Naive B cell (primary cell): ENCODE measurements at regions not wholly inside any gene's neighbourhood (a gene's known extent, or its start where the extent isn't known, plus 50 kb on each side); places are given as distances from the start of the nearest gene placed in this dataset.
"Not testable (repeated sequence)": the region's sequence is repeated elsewhere in the genome, so short reads cannot be mapped to it uniquely, and the experiment has no call there.

Source experiments
- ATAC-seq, 2 donors: fragments of 150-1000 bp; cut with Tn5 transposase; 2 replicates each; pipeline ENCODE4 v1.10.0; 2021; ENCODE audit warnings: low read depth in 2 of 2, mild to moderate bottlenecking in 2 of 2, moderate library complexity in 2 of 2
- DNase-seq: peaks from one replicate; pipeline ENCODE4 v3.0.0; 2022
- H3K27ac Mint-ChIP-seq, 6 donors: one replicate each; pipeline ENCODE4 v1.8.0; 2020 to 2022; ENCODE audit warnings: mild to moderate bottlenecking in 6 of 6, mixed read lengths in 6 of 6, moderate library complexity in 5 of 6, inconsistent platforms in 2 of 6
- H3K27me3 Mint-ChIP-seq, 3 donors: one replicate each; pipeline ENCODE4 v1.8.0; 2021 to 2022; ENCODE audit warnings: mixed read lengths in 3 of 3, mild to moderate bottlenecking in 1 of 3
- H3K36me3 Mint-ChIP-seq, 2 donors: one replicate each; pipeline ENCODE4 v1.8.0; 2020 to 2022; ENCODE audit warnings: mixed read lengths in 2 of 2, inconsistent platforms in 1 of 2, mild to moderate bottlenecking in 1 of 2
- H3K4me1 Mint-ChIP-seq, 3 donors: one replicate each; pipeline ENCODE4 v1.8.0; 2020 to 2022; ENCODE audit warnings: mixed read lengths in 3 of 3, inconsistent platforms in 1 of 3, mild to moderate bottlenecking in 1 of 3, moderate library complexity in 1 of 3
- H3K4me3 Mint-ChIP-seq, 8 donors: one replicate each; pipeline ENCODE4 v1.8.0; 2020 to 2022; ENCODE audit warnings: mild to moderate bottlenecking in 8 of 8, mixed read lengths in 8 of 8, moderate library complexity in 8 of 8, inconsistent platforms in 2 of 8
- H3K9me3 Mint-ChIP-seq, 7 donors: one replicate each; pipeline ENCODE4 v1.8.0; 2020 to 2022; ENCODE audit warnings: mixed read lengths in 7 of 7, mild to moderate bottlenecking in 5 of 7, inconsistent platforms in 2 of 7, moderate library complexity in 1 of 7

DNA sequence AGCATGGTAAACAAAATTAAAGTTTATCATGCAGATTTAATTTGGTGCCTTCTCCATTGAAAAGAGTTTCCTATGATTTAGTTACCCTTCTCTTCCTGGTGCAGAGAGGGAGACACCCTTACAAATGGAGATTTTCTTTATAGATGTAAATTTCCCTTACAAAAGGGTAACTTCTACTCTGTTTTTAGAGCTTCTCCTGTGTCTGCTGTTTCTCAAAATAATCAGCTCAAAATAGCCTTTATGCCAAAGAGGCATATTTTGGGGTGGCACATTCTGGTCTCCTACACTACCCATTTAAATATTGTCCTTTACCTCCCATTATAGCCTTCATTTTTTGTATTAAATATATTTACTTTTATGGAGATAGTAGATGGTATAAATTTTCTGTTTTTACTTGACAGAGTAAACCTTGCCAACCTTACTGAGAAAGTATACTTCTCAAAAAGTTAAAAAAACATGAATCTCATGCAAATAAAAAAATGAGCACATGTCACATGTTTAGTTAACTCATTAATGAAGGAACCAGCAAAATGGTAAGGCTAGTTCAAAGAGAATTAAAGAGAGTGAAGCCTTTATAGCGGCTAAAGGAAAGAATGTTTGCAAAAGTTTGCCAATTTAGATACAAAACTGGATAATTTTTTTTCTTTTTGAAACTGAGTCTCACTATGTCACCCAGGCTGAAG is 83.3 kb upstream of the MSH6 start:
- Mint-ChIP-seq H3K36me3 (no peaks in the 10 kb centered on the region), H3K9me3 (peaks cover 0 to 5% (median 0%) of the 10 kb centered on the region in 7 donors), H3K4me3 (no peak overlapping the region), H3K27ac (peak overlapping the region in 2 of 6 donors; percentile 44 to 66), H3K27me3 (no peaks in the 10 kb centered on the region), H3K4me1 (peaks cover 32 to 62% (median 49%) of the 10 kb centered on the region in 3 donors)
- no peak for ATAC-seq
- no peak for DNase-seq

DNA sequence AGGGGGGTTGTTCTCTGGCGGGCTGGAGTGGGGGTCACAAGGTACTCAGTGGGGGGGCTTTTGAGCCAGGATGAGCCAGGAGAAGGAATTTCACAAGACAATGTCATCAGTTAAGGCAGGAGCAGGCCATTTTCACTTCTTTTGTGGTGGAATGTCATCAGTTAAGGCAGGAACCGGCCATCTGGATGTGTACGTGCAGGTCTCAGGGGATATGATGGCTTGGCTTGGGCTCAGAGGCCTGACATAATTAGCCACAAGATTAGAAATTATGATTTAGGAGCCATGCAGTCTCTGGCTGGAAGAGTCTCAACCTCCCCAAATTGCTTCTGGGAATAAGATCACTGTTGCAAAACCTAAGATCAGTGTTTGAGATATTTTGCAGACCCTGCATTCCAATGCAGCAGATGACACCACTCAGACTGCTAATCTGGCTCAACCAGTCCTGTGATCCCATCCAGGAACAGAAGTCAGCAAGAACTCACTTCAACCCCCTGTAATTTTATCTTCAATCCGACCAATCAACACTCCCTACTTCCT is 84.4 kb upstream of the MSH6 start:
- Mint-ChIP-seq H3K27ac (peak overlapping the region in 3 of 6 donors; percentile 67 to 86 (median 79)), H3K4me1 (peaks cover 34 to 68% (median 56%) of the 10 kb centered on the region in 3 donors), H3K4me3 (peak overlapping the region in 2 of 8 donors; percentile 3 to 67)
- not testable (repeated sequence) for H3K27me3 Mint-ChIP-seq, ATAC-seq, H3K9me3 Mint-ChIP-seq, DNase-seq, H3K36me3 Mint-ChIP-seq

DNA sequence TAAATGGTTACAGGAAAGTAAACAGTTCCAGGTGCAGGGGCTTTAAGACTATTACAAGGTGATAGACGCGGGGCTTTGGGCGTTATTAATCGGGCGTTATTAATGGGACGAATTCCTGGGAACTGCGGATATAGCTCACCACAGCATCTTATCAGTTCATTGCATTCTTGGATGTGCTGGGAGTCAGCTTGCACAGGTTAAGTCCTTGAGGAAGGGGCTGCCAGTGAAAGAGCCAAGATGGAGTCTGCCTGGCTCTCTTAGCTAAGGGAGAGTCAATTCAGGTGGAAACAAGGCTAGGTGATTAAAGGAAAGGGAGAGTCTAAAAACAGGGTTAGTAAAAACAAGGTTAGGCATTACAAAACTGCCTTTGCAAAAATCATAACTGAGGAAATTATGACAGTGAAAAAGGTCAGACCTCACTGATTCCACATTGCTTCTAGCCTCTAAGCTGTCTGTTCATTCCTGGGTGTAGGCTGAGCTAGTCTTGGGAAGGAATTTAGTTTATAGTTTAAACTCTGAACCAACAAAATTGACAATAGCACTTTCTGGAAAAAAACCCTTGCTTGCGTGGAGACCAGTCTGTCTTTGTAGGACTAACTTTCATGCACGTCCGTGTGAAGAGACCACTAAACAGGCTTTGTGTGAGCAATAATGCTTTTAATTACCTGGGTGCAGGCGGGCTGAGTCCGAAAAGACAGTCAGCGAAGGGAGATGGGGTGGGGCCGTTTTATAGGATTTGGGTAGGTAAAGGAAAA is 85.1 kb upstream of the MSH6 start:
- H3K36me3 Mint-ChIP-seq, ATAC-seq, H3K27me3 Mint-ChIP-seq, H3K9me3 Mint-ChIP-seq, DNase-seq: not testable (repeated sequence)
- peak overlapping the region in 3 of 8 donors; percentile 9 to 67 (median 61) for H3K4me3 Mint-ChIP-seq
- peak overlapping the region in 5 of 6 donors; percentile 65 to 86 (median 79) for H3K27ac Mint-ChIP-seq
- peaks cover 34 to 68% (median 56%) of the 10 kb centered on the region in 3 donors for H3K4me1 Mint-ChIP-seq

DNA sequence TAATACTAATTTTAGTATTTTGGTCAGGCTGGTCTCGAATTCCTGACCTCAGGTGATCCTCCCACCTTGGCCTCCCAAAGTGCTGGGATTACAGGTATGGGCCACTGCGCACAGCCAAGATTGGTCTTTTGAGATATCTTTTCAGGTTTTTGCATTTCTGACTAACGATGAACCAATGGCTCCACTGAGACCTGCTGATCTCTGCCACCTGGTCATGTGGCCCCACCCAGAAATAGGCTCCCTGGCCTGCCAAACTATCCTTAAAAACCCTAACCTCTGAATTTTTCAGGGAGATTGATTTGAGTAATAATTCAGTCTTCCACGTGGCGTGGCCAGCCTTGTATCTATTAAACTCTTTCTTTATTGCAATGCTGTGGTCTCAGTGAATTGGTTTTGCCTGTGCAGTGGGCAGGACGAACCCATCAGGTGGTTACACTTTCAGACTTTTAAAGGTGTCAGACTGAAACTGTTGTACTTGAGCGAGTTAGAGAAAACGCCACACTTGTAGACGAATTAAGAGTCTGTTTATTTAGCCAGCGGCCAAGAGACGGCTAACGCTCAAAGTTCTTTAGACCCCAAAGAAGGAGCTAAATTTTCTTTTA is 85.8 kb upstream of the MSH6 start:
- Mint-ChIP-seq H3K9me3 (peaks cover 0 to 5% (median 0%) of the 10 kb centered on the region in 7 donors), H3K36me3 (no peaks in the 10 kb centered on the region), H3K27ac (peak overlapping the region in 4 of 6 donors; percentile 59 to 86 (median 74)), H3K27me3 (no peaks in the 10 kb centered on the region), H3K4me1 (peaks cover 34 to 64% (median 56%) of the 10 kb centered on the region in 3 donors), H3K4me3 (peak overlapping the region in 4 of 8 donors; percentile 35 to 61 (median 40))
- peak; percentile 33 to 49 for ATAC-seq
- DNase-seq: no peak

DNA sequence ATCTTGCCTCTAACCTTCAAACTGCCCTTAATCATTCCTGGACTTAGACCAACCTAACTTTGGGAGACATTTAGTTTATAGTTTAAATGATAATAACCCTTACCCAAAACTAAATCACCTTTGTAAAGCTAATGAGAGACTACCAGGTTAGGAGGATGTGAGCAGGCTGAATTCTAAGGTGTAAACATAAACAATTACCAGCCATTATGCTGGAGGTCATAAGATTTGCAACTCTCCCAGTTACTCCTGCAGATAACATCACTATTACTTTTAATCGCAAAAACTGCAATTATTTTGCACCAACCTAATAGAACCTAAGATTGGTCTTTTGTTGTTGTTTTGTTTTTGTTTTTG is 86.5 kb upstream of the MSH6 start:
- no peak for ATAC-seq
- Mint-ChIP-seq H3K4me1 (peaks cover 34 to 64% (median 52%) of the 10 kb centered on the region in 3 donors), H3K27me3 (no peaks in the 10 kb centered on the region), H3K36me3 (no peaks in the 10 kb centered on the region), H3K27ac (no peak overlapping the region), H3K4me3 (no peak overlapping the region), H3K9me3 (peaks cover 0 to 5% (median 0%) of the 10 kb centered on the region in 7 donors)
- no peak for DNase-seq

DNA sequence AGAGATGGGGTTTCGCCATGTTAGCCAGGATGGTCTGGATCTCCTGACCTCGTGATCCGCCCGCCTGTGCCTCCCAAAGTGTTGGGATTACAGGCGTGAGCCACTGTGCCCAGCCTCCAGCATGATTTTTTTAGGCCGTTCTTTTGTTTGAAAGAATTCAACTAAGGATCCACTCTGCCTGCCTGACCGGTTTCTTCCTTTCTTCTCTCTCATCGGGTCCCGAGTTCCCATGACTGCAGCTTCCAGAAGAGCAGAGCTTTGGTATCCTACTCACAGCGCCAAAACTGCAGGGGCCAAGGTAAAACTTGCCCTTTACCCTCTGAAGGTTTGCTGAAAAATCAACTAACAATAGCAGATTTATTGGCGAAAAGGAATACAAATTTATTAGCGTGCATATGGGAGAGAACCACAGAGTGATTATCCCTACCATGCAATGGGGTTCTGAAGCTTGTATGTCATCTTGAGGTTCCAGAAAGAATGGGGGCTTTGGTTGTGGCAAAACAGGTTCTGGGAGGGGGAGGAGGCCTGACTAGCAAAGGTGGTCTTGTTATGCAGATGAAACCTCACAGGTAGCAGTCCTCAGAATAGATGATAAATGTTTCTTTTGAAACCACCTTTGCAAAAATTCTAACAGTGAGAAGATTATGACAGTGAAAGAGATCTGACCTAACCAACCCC is 87.0 kb upstream of the MSH6 start:
- H3K4me3 Mint-ChIP-seq: peak overlapping the region in 4 of 8 donors; percentile 4 to 68 (median 35)
- peaks cover 34 to 58% (median 47%) of the 10 kb centered on the region in 3 donors for H3K4me1 Mint-ChIP-seq

DNA sequence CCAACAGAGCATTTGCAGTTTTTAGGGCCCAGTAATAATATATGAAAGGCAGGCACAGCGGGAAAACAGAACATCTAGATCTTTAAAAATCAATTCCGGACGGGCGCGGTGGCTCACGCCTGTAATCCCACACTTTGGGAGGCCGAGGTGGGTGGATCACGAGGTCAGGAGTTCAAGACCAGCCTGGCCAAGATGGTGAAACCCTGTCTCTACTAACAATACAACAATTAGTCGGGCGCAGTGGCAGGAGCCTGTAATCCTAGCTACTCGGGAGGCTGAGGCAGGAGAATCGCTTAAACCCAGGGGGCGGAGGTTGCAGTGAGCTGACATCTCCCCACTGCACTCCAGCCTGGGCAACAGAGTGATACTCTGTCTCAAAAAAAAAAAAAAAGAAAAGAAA is 88.5 kb upstream of the MSH6 start:
- H3K4me1 Mint-ChIP-seq: peaks cover 37 to 57% (median 42%) of the 10 kb centered on the region in 3 donors
- H3K27ac Mint-ChIP-seq: peak overlapping the region in 1 of 6 donors; percentile 26
- not testable (repeated sequence) for ATAC-seq, H3K9me3 Mint-ChIP-seq, H3K27me3 Mint-ChIP-seq, DNase-seq, H3K36me3 Mint-ChIP-seq
- H3K4me3 Mint-ChIP-seq: peak overlapping the region in 2 of 8 donors; percentile 21 to 26

More for the DNA sequence above, 87.0 kb upstream of the MSH6 start:
- Mint-ChIP-seq H3K9me3 (peaks cover 0 to 5% (median 0%) of the 10 kb centered on the region in 7 donors), H3K36me3 (no peaks in the 10 kb centered on the region), H3K27ac (no peak overlapping the region), H3K27me3 (no peaks in the 10 kb centered on the region)
- ATAC-seq: no peak
- DNase-seq: no peak

DNA sequence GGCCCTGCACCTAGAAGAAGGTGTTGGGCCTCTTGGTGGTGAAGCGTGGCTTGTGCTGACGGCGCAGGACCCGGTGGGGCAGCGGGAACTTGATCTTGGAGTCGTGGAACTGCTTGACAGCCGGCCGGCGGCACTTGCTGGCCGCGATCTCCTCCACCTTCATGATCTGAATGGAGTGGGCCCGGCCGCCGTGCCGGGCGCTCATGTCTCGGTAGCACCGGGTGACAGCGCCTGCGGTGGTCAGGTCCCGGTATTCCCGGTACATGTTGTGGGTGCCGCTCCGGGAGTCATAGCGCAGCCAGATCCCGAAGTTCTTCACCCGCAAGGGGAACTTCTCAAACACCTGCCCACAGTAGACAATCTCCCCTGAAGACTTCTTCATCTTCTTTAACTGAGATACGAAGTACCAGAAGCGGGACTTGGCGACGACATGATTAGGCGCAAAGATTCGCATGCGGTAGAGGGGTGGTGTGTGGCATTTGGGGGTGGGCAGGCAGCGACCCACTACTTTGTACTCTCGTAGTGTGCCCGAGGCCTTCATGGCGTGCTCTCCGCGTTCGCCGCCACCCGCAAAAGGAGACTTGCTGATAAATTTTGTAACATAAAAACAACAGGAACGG is 92.1 kb upstream of the MSH6 start:
- H3K9me3 Mint-ChIP-seq, H3K36me3 Mint-ChIP-seq, H3K27ac Mint-ChIP-seq, DNase-seq, H3K27me3 Mint-ChIP-seq, H3K4me3 Mint-ChIP-seq, ATAC-seq: not testable (repeated sequence)
- peaks cover 21 to 39% (median 28%) of the 10 kb centered on the region in 3 donors for H3K4me1 Mint-ChIP-seq

DNA sequence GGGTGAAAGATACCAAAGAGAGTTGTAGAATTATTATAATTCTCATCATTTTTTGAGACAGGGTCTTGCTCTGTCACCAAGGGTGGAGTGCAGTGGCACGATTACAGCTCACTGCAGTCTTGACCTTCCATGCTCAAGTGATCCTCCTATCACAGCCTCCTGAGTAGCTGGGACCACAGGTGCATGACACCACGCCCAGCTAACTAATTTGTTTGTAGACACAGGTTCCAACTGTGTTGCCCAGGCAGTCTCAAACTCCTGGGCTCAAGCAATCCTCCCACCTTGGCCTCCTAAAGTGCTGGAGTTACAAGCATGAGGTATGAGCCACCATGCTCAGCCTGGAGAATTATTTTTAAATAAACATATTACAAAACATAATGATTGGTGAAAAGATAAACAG is 92.8 kb upstream of the MSH6 start:
- Mint-ChIP-seq H3K4me3 (peak overlapping the region in 2 of 8 donors; percentile 25 to 29), H3K9me3 (peaks cover 0 to 8% (median 0%) of the 10 kb centered on the region in 7 donors), H3K27ac (no peak overlapping the region), H3K27me3 (no peaks in the 10 kb centered on the region), H3K36me3 (no peaks in the 10 kb centered on the region), H3K4me1 (peaks cover 17 to 32% (median 23%) of the 10 kb centered on the region in 3 donors)
- DNase-seq (no peak), ATAC-seq (no peak)

DNA sequence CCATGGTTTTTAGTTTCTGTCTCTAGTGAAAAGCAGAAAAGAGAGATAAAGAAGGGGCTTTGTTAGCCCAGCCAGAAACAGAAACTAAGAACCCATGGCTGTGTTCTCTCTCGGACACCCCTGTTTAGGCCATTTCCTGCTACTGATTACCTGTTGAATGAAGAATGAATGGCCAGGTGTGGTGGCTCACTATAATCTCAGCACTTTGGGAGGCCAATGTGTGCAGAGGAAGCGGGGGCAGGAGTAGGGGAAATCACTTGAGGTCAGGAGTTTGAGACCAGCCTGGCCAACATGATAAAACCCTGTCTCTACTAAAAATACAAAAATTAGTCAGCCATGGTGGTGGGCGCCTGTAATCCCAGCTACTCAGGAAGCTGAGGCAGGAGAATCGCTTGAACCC is 93.8 kb upstream of the MSH6 start:
- H3K27ac Mint-ChIP-seq: peak overlapping the region in 2 of 6 donors; percentile 6 to 32
- not testable (repeated sequence) for DNase-seq, H3K9me3 Mint-ChIP-seq, ATAC-seq, H3K36me3 Mint-ChIP-seq, H3K27me3 Mint-ChIP-seq
- peak overlapping the region in 6 of 8 donors; percentile 7 to 68 (median 43) for H3K4me3 Mint-ChIP-seq
- H3K4me1 Mint-ChIP-seq: peaks cover 11 to 22% (median 15%) of the 10 kb centered on the region in 3 donors

DNA sequence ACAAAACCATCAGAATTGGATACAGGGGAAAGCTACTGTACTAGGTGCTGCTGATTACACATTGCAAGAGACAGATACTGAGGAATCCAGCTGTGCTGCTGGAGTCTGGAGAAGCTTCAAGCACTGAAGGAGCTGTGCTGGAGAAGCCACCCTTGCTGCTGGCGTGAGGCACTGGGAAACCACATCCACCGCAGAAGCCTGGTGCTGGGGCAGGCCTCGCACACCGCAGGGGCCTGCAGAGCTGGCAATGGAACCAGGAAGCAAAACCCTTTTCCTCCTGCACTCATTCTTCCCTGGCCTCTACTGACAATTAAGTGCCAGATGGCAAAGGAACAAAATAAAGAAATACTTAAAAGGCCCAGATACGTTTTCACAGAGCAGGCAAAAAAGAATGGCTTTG is 94.4 kb upstream of the MSH6 start:
- H3K9me3 Mint-ChIP-seq: peaks cover 0 to 8% (median 0%) of the 10 kb centered on the region in 7 donors
- DNase-seq: no peak
- no peak for ATAC-seq
- no peaks in the 10 kb centered on the region for H3K27me3 Mint-ChIP-seq
- H3K36me3 Mint-ChIP-seq: no peaks in the 10 kb centered on the region
- H3K4me3 Mint-ChIP-seq: peak overlapping the region in 2 of 8 donors; percentile 20 to 54
- H3K27ac Mint-ChIP-seq: peak overlapping the region in 2 of 6 donors; percentile 3 to 32
- peaks cover 8 to 21% (median 12%) of the 10 kb centered on the region in 3 donors for H3K4me1 Mint-ChIP-seq

DNA sequence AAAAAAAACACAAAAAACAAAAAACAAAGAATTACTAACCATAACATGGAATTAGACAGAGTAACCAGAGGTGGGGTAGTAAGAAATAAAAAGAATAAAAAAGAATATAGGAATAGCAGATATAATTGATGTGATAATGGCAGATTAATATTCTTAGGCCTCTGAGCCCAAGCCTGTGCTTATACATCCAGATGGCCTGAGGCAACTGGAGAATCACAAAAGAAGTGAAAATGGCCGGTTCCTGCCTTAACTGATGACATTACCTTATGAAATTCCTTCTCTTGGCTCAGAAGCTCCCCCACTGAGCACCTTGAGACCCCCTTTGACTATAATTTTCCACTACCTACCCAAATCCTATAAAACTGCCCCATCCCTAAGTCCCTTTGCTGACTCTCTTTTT is 95.1 kb upstream of the MSH6 start:
- DNase-seq (no peak), ATAC-seq (no peak)
- Mint-ChIP-seq H3K9me3 (peaks cover 0 to 8% (median 0%) of the 10 kb centered on the region in 7 donors), H3K4me1 (peaks cover 8 to 21% (median 12%) of the 10 kb centered on the region in 3 donors), H3K4me3 (peak overlapping the region in 1 of 8 donors; percentile 18), H3K27me3 (no peaks in the 10 kb centered on the region), H3K27ac (no peak overlapping the region), H3K36me3 (no peaks in the 10 kb centered on the region)
